ENCODE measurements at regions not wholly inside any gene's neighbourhood (a gene's known extent, or its start where the extent isn't known, plus 50 kb on each side); places are given as distances from the start of the nearest gene placed in this dataset.

DNA sequence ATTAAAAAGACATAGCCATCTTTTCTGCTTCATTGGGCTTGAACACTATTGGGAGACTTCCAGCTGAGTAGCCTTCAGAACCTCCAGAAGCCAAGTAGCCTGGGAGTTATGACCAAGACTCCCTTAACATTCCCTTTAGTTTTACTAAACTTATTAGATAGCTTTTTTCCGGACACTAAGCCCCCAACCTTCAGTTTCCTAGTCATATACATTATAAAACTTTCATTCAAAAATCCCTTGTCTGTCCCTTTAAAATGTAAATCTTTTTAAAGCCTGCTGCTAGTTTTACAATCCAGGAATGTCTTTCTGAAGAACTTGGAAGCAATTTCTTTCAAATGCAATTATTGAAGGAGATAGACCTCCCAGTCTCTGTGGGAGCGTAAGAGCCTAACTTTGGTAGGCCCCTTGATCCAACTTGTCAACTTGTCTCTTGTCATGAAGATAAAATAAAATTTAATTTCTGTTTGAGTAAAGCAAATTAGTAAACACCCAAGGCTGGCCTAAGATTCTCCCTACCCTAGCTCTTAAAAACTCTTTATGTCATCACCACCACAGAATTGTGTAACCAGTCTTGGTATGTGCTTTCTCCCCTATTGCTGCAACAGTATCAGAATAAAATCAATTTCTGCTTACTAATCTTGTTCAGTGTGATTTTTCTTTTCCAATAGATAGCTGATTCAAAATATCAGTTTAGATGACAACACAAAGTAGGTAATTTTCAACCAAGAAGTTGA lies 796.2 kb downstream of the PLA2G4A start:
- H3K27ac ChIP-seq (ENCODE audit: low read depth in 2 of 2, low read length in 2 of 2), result no peak overlapping the region
- H3K9me3 ChIP-seq (ENCODE audit: control insufficient read depth in 2 of 3, insufficient read depth in 1 of 3, low read length in 3 of 3), result no peaks in the 10 kb centered on the region
- TF ChIP-seq, protein P1, sequence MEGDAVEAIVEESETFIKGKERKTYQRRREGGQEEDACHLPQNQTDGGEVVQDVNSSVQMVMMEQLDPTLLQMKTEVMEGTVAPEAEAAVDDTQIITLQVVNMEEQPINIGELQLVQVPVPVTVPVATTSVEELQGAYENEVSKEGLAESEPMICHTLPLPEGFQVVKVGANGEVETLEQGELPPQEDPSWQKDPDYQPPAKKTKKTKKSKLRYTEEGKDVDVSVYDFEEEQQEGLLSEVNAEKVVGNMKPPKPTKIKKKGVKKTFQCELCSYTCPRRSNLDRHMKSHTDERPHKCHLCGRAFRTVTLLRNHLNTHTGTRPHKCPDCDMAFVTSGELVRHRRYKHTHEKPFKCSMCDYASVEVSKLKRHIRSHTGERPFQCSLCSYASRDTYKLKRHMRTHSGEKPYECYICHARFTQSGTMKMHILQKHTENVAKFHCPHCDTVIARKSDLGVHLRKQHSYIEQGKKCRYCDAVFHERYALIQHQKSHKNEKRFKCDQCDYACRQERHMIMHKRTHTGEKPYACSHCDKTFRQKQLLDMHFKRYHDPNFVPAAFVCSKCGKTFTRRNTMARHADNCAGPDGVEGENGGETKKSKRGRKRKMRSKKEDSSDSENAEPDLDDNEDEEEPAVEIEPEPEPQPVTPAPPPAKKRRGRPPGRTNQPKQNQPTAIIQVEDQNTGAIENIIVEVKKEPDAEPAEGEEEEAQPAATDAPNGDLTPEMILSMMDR (IDR thresholded peaks at IDR 0.05; ENCODE audit: borderline replicate concordance, extremely low read depth, insufficient read depth), result no peak

DNA sequence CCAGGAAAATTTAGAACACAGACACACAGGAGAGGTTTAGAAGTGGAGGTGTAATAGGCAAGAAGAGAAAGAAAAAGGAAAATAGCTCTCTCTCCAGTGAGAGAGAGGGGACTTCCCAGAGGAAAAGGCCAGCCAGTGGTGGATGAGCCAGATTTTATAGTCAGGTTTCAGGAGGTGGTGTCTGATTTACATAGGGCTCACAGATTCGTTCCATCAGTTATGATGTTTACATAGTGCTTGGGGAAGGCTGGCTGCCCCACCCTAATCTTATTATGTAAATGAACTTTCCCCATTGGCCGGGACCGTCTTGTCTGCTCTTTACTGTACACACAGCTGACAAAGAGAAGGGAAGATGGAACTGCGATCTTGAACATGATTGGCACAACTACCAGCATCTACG lies 797.3 kb downstream of the PLA2G4A start:
- TF ChIP-seq, protein P1 (IDR thresholded peaks at IDR 0.05; ENCODE audit: borderline replicate concordance, extremely low read depth, insufficient read depth), result no peak
- Histone ChIP-seq H3K36me3 (ENCODE audit: control insufficient read depth in 2 of 3, insufficient read depth in 3 of 3, low read length in 3 of 3) (no peaks in the 10 kb centered on the region), H3K27ac (ENCODE audit: low read depth in 2 of 2, low read length in 2 of 2) (no peak overlapping the region), H3K4me3 (ENCODE audit: low read length in 3 of 3) (no peak overlapping the region), H3K27me3 (ENCODE audit: control insufficient read depth, insufficient read depth, low read length) (no peaks in the 10 kb centered on the region), H3K9ac (ENCODE audit: low read length in 3 of 3) (no peak overlapping the region), H3K9me3 (ENCODE audit: control insufficient read depth in 2 of 3, insufficient read depth in 1 of 3, low read length in 3 of 3) (peaks cover 0 to 6% (median 0%) of the 10 kb centered on the region in 3 donors), H3K4me1 (ENCODE audit: control insufficient read depth in 2 of 3, insufficient read depth in 2 of 3, low read depth in 1 of 3, low read length in 3 of 3) (no peaks in the 10 kb centered on the region)
- DNase-seq (no peak), FAIRE-seq (no peak)
- intact Hi-C loops (cut with DNase I), result no loop called here

More for the DNA sequence above, 796.2 kb downstream of the PLA2G4A start:
- no peaks in the 10 kb centered on the region for H3K36me3 ChIP-seq (ENCODE audit: control insufficient read depth in 2 of 3, insufficient read depth in 3 of 3, low read length in 3 of 3)
- no peaks in the 10 kb centered on the region for H3K27me3 ChIP-seq (ENCODE audit: control insufficient read depth, insufficient read depth, low read length)
- H3K9ac ChIP-seq (ENCODE audit: low read length in 3 of 3), result no peak overlapping the region
- FAIRE-seq (no peak), DNase-seq (no peak)
- intact Hi-C loops (cut with DNase I), result no loop called here
- no peak overlapping the region for H3K4me3 ChIP-seq (ENCODE audit: low read length in 3 of 3)
- H3K4me1 ChIP-seq (ENCODE audit: control insufficient read depth in 2 of 3, insufficient read depth in 2 of 3, low read depth in 1 of 3, low read length in 3 of 3), result no peaks in the 10 kb centered on the region

DNA sequence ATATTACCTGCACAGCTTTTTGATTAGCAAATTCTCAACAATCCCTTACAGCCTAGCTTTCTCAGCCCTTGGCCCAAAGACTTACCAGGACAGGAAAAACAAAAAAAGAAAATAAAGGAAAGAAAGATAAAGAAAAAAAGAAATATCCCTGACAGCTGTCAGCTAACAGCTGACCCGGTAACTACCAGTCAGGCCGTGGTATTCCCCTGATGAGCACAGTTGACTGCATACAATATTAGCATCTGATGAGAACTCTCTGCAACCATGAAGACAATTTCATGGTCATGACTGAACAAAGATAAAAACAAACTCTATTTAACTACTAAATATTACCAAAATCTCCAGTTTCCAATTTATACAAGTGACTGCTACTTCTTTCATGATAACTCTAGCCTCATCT lies 798.8 kb downstream of the PLA2G4A start:
- no peak for FAIRE-seq
- no peaks in the 10 kb centered on the region for H3K36me3 ChIP-seq (ENCODE audit: control insufficient read depth in 2 of 3, insufficient read depth in 3 of 3, low read length in 3 of 3)

More for the DNA sequence above, 798.8 kb downstream of the PLA2G4A start:
- Histone ChIP-seq H3K27ac (ENCODE audit: low read depth in 2 of 2, low read length in 2 of 2) (no peak overlapping the region), H3K27me3 (ENCODE audit: control insufficient read depth, insufficient read depth, low read length) (no peaks in the 10 kb centered on the region), H3K4me3 (ENCODE audit: low read length in 3 of 3) (no peak overlapping the region), H3K4me1 (ENCODE audit: control insufficient read depth in 2 of 3, insufficient read depth in 2 of 3, low read depth in 1 of 3, low read length in 3 of 3) (no peaks in the 10 kb centered on the region), H3K9ac (ENCODE audit: low read length in 3 of 3) (no peak overlapping the region), H3K9me3 (ENCODE audit: control insufficient read depth in 2 of 3, insufficient read depth in 1 of 3, low read length in 3 of 3) (peaks cover 0 to 14% (median 2%) of the 10 kb centered on the region in 3 donors)
- no peak for DNase-seq
- TF ChIP-seq, protein P1 (IDR thresholded peaks at IDR 0.05; ENCODE audit: borderline replicate concordance, extremely low read depth, insufficient read depth), result no peak
- intact Hi-C loops (cut with DNase I), result no loop called here
